GM23248 (cell line): ENCODE measurements at regions not wholly inside any gene's neighbourhood (a gene's known extent, or its start where the extent isn't known, plus 50 kb on each side); places are given as distances from the start of the nearest gene placed in this dataset.

Source experiments
- DNase-seq: peaks from one replicate; pipeline ENCODE4 v3.0.0-alpha.2; 2015
- H2AFZ ChIP-seq: fragments of 200-600 bp; sonication (generic); 2 replicates; pipeline ENCODE4 v1.6.1; 2016; ENCODE audit warnings: antibody characterized with exemption
- H3F3A ChIP-seq: fragments of 200-600 bp; sonication (generic); 2 replicates; pipeline ENCODE4 v1.6.1; 2016; ENCODE audit warnings: mild to moderate bottlenecking, antibody characterized with exemption, mixed run types; ENCODE audit not compliant: insufficient read depth
- H3K27ac ChIP-seq: fragments of 200-600 bp; sonication (generic); 2 replicates; pipeline ENCODE4 v1.5.1; 2016; ENCODE audit warnings: mild to moderate bottlenecking
- H3K27me3 ChIP-seq: fragments of 200-600 bp; sonication (generic); replicated peaks from 2 replicates; pipeline ENCODE4 v1.6.1; 2016; ENCODE audit warnings: mild to moderate bottlenecking; ENCODE audit not compliant: insufficient read depth
- H3K36me3 ChIP-seq: fragments of 200-600 bp; sonication (generic); 2 replicates; pipeline ENCODE4 v1.6.1; 2016; ENCODE audit warnings: low read depth, mild to moderate bottlenecking
- H3K4me1 ChIP-seq: fragments of 200-600 bp; sonication (generic); 2 replicates; pipeline ENCODE4 v1.6.1; 2016; ENCODE audit warnings: mild to moderate bottlenecking; ENCODE audit not compliant: insufficient read depth
- H3K4me2 ChIP-seq: fragments of 200-600 bp; sonication (generic); one replicate; pipeline ENCODE4 v1.6.1; 2016; ENCODE audit warnings: mild to moderate bottlenecking; ENCODE audit not compliant: unreplicated experiment
- H3K4me3 ChIP-seq: fragments of 200-600 bp; sonication (generic); 2 replicates; pipeline ENCODE4 v1.5.1; 2016; ENCODE audit warnings: mild to moderate bottlenecking
- H3K79me2 ChIP-seq: fragments of 200-600 bp; sonication (generic); 2 replicates; pipeline ENCODE4 v1.6.1; 2016; ENCODE audit warnings: mild to moderate bottlenecking; ENCODE audit not compliant: insufficient read depth
- H3K9ac ChIP-seq: fragments of 200-600 bp; sonication (generic); 2 replicates; pipeline ENCODE4 v1.6.1; 2016; ENCODE audit warnings: mild to moderate bottlenecking
- H3K9me2 ChIP-seq: fragments of 200-600 bp; sonication (generic); 2 replicates; pipeline ENCODE4 v1.6.1; 2016; ENCODE audit warnings: mixed run types, mild to moderate bottlenecking, moderate library complexity; ENCODE audit not compliant: insufficient read depth
- H3K9me3 ChIP-seq: fragments of 200-600 bp; sonication (generic); one replicate; pipeline ENCODE4 v1.6.1; 2017; ENCODE audit warnings: low read depth
- H4K20me1 ChIP-seq: fragments of 200-600 bp; sonication (generic); 2 replicates; pipeline ENCODE4 v1.6.0; 2016; ENCODE audit not compliant: insufficient read depth
- EZH2 ChIP-seq: fragments of 200-600 bp; sonication (generic); IDR thresholded peaks from 2 replicates; pipeline ENCODE4 v1.6.1; 2018; ENCODE audit warnings: antibody characterized with exemption, mild to moderate bottlenecking; ENCODE audit not compliant: insufficient read depth, poor library complexity, severe bottlenecking
- EZH2phosphoT487 ChIP-seq: fragments of 200-600 bp; sonication (generic); IDR thresholded peaks from 2 replicates; pipeline ENCODE4 v1.6.1; 2018; ENCODE audit warnings: antibody characterized with exemption, moderate library complexity, mild to moderate bottlenecking, low read depth; ENCODE audit not compliant: insufficient read depth
- WGBS, 2 experiments: methylation state at CpG; one replicate each; pipeline ENCODE4 v1.1.6; 2015 to 2017; ENCODE audit warnings: low lambda C conversion rate in 2 of 2, low coverage in 1 of 2; ENCODE audit errors: missing lambda C conversion rate in 2 of 2; 5-methylcytosine and 5-hydroxymethylcytosine counted together
- in situ Hi-C: fragments of 300-500 bp; cut with MboI; formaldehyde crosslinking; loops from 2 replicates; pipeline ENCODE4 v1.15.0; 2020

GRCh38 chrX:116863029-116863428 is 400.3 kb upstream of the CT83 start:
- Histone ChIP-seq H2AFZ (no peak overlapping the region), H3K79me2 (no peaks in the 10 kb centered on the region), H3K27me3 (no peaks in the 10 kb centered on the region), H3K36me3 (no peaks in the 10 kb centered on the region), H3K9me2 (no peaks in the 10 kb centered on the region), H3K4me3 (no peak overlapping the region), H3K4me2 (no peak overlapping the region), H3K9me3 (no peaks in the 10 kb centered on the region), H4K20me1 (no peaks in the 10 kb centered on the region), H3K4me1 (no peaks in the 10 kb centered on the region), H3F3A (no peaks in the 10 kb centered on the region), H3K9ac (no peak overlapping the region), H3K27ac (no peak overlapping the region)
- TF ChIP-seq EZH2 (no peak), EZH2phosphoT487 (no peak)
- DNase-seq = no peak
- in situ Hi-C loops = no loop called here
- WGBS, 2 experiments = 88 to 89% methylated on average over 4 of the region's 4 CpGs

GRCh38 chrX:116862340-116862739 is 399.6 kb upstream of the CT83 start:
- WGBS, 2 experiments = 55 to 80% methylated on average over 1 of the region's 1 CpG
- Histone ChIP-seq H3K27ac (no peak overlapping the region), H3K9me3 (no peaks in the 10 kb centered on the region), H3K4me3 (no peak overlapping the region), H3K9me2 (no peaks in the 10 kb centered on the region), H3K79me2 (no peaks in the 10 kb centered on the region), H3K4me2 (no peak overlapping the region), H3F3A (no peaks in the 10 kb centered on the region), H3K27me3 (no peaks in the 10 kb centered on the region), H3K9ac (no peak overlapping the region), H2AFZ (no peak overlapping the region), H3K36me3 (no peaks in the 10 kb centered on the region), H3K4me1 (no peaks in the 10 kb centered on the region), H4K20me1 (no peaks in the 10 kb centered on the region)
- TF ChIP-seq EZH2 (no peak), EZH2phosphoT487 (no peak)
- in situ Hi-C loops = no loop called here
- no peak for DNase-seq

GRCh38 chrX:116841290-116841689 is 378.5 kb upstream of the CT83 start:
- no peaks in the 10 kb centered on the region for H3K4me1 ChIP-seq
- H2AFZ ChIP-seq = no peak overlapping the region
- no peak overlapping the region for H3K4me3 ChIP-seq
- H3K36me3 ChIP-seq = no peaks in the 10 kb centered on the region
- TF ChIP-seq EZH2 = no peak
- no peak for TF ChIP-seq EZH2phosphoT487
- H3K9ac ChIP-seq = no peak overlapping the region
- no peak for DNase-seq
- no peaks in the 10 kb centered on the region for H3K79me2 ChIP-seq
- in situ Hi-C loops = no loop called here
- H3K4me2 ChIP-seq = no peak overlapping the region
- H3K27me3 ChIP-seq = no peaks in the 10 kb centered on the region
- H3K9me2 ChIP-seq = no peaks in the 10 kb centered on the region
- 82 to 84% methylated on average over 3 of the region's 3 CpGs for WGBS, 2 experiments
- no peaks in the 10 kb centered on the region for H3F3A ChIP-seq
- H3K27ac ChIP-seq = no peak overlapping the region
- no peaks in the 10 kb centered on the region for H3K9me3 ChIP-seq
- H4K20me1 ChIP-seq = no peaks in the 10 kb centered on the region

- Histone ChIP-seq H3F3A (no peaks in the 10 kb centered on the region), H3K4me3 (no peak overlapping the region), H3K4me1 (no peaks in the 10 kb centered on the region), H3K27me3 (no peaks in the 10 kb centered on the region), H3K36me3 (no peaks in the 10 kb centered on the region), H3K9me3 (no peaks in the 10 kb centered on the region), H3K27ac (no peak overlapping the region), H3K9ac (no peak overlapping the region), H3K4me2 (no peak overlapping the region), H3K79me2 (no peaks in the 10 kb centered on the region), H3K9me2 (no peaks in the 10 kb centered on the region), H2AFZ (no peak overlapping the region), H4K20me1 (no peaks in the 10 kb centered on the region)
- in situ Hi-C loops = no loop called here
- WGBS, 2 experiments = 53 to 59% methylated on average over 4 of the region's 4 CpGs
- no peak for DNase-seq
- no peak for TF ChIP-seq EZH2phosphoT487
- no peak for TF ChIP-seq EZH2
These were observed 364.3 kb upstream of the CT83 start for GRCh38 chrX:116827063-116827462.

- H4K20me1 ChIP-seq = no peaks in the 10 kb centered on the region
- H3K9me2 ChIP-seq = no peaks in the 10 kb centered on the region
- no peaks in the 10 kb centered on the region for H3K36me3 ChIP-seq
- no peak for DNase-seq
- H2AFZ ChIP-seq = no peak overlapping the region
- H3K9me3 ChIP-seq = no peaks in the 10 kb centered on the region
- TF ChIP-seq EZH2 (no peak), EZH2phosphoT487 (no peak)
- no peak overlapping the region for H3K27ac ChIP-seq
- H3K9ac ChIP-seq = no peak overlapping the region
- H3K27me3 ChIP-seq = no peaks in the 10 kb centered on the region
- no peaks in the 10 kb centered on the region for H3K79me2 ChIP-seq
- in situ Hi-C loops = no loop called here
- H3K4me2 ChIP-seq = no peak overlapping the region
- no peaks in the 10 kb centered on the region for H3F3A ChIP-seq
- no peak overlapping the region for H3K4me3 ChIP-seq
- no peaks in the 10 kb centered on the region for H3K4me1 ChIP-seq
- 30 to 50% methylated on average over 1 of the region's 1 CpG for WGBS, 2 experiments
These were observed 362.0 kb upstream of the CT83 start for GRCh38 chrX:116824785-116825184.
